GM12878 (cell line): ENCODE measurements at regions not wholly inside any gene's neighbourhood (a gene's known extent, or its start where the extent isn't known, plus 50 kb on each side); places are given as distances from the start of the nearest gene placed in this dataset.

Experiments
- ATAC-seq: fragments of 200-7000 bp; cut with Tn5 transposase; 3 replicates; pipeline ENCODE4 v1.9.1; 2020; ENCODE audit warnings: mild to moderate bottlenecking, moderate library complexity
- BruUV-seq: library from RNA; stranded (reverse); fragments of 400-500 nt; replicated peaks from 2 replicates; lab custom pipeline; 2021; lab: Mats Ljungman, UMichigan
- CTCF ChIA-PET: fragments of 300-600 bp; sonication (Branson Sonifier 250); formaldehyde crosslinking; extraction: SDS; loops from one replicate; lab custom pipeline; 2021; ENCODE audit warnings: inconsistent platforms; lab: Yijun Ruan, JAX
- POLR2A ChIA-PET: fragments of 350-600 bp; formaldehyde crosslinking; extraction: SDS; loops from one replicate; lab custom pipeline; 2021; ENCODE audit warnings: inconsistent platforms; lab: Charles Lee
- RAD21 ChIA-PET: fragments of 300-600 bp; sonication (Branson Sonifier 250); formaldehyde crosslinking; loops from one replicate; lab custom pipeline; 2023; ENCODE audit warnings: antibody characterized with exemption; ENCODE audit not compliant: unreplicated experiment; lab: Charles Lee
- SMC1A ChIA-PET: fragments of 300-600 bp; sonication (Branson Sonifier 250); formaldehyde crosslinking; loops from one replicate; lab custom pipeline; 2023; ENCODE audit not compliant: unreplicated experiment, uncharacterized antibody; lab: Charles Lee
- DNase-seq: peaks from one replicate; pipeline ENCODE4 v3.0.0-alpha.2; 2011; ENCODE audit warnings: low read depth, low spot score
- FAIRE-seq: peaks from 3 replicates; lab custom pipeline; 2011; peaks lifted over from hg19 to GRCh38; lab: Jason Lieb, UNC
- H2AFZ ChIP-seq: 2 replicates; pipeline ENCODE4 v1.6.0; 2011; ENCODE audit warnings: low read depth, low read length, control low read depth; ENCODE audit not compliant: control insufficient read depth
- H3K27ac ChIP-seq: 2 replicates; pipeline ENCODE4 v1.5.1; 2011; ENCODE audit warnings: control low read depth; ENCODE audit not compliant: control insufficient read depth, insufficient read depth
- H3K27me3 ChIP-seq, 2 experiments: replicated peaks in 1 of 2; 2 replicates each; pipeline versions ENCODE4 v1.6.0 to v1.6.1; 2011; ENCODE audit warnings: low read length in 1 of 2; ENCODE audit not compliant: control insufficient read depth in 2 of 2, insufficient read depth in 2 of 2
- H3K36me3 ChIP-seq, 2 experiments: 2 replicates each; pipeline ENCODE4 v1.5.1; 2011; ENCODE audit warnings: low read length in 1 of 2; ENCODE audit not compliant: control insufficient read depth in 2 of 2, insufficient read depth in 2 of 2
- H3K4me1 ChIP-seq: 2 replicates; pipeline ENCODE4 v1.6.1; 2011; ENCODE audit warnings: mild to moderate bottlenecking, low read length, moderate library complexity, mixed read lengths; ENCODE audit not compliant: control insufficient read depth, insufficient read depth
- H3K4me2 ChIP-seq: 2 replicates; pipeline ENCODE4 v1.6.0; 2011; ENCODE audit warnings: control low read depth; ENCODE audit not compliant: control insufficient read depth, insufficient read depth
- H3K4me3 ChIP-seq: fragments of 200-600 bp; sonication (generic); 2 replicates; pipeline ENCODE4 v1.5.1; 2016
- H3K79me2 ChIP-seq: 2 replicates; pipeline ENCODE4 v1.6.0; 2011; ENCODE audit warnings: low read length; ENCODE audit not compliant: control insufficient read depth, insufficient read depth
- H3K9ac ChIP-seq: 2 replicates; pipeline ENCODE4 v1.8.0; 2011; ENCODE audit warnings: low read length, control low read depth, mixed read lengths; ENCODE audit not compliant: control insufficient read depth, insufficient read depth
- H3K9me3 ChIP-seq: replicated peaks from 3 replicates; pipeline ENCODE4 v1.5.1; 2011; ENCODE audit warnings: mild to moderate bottlenecking, low read length; ENCODE audit not compliant: control insufficient read depth, insufficient read depth
- H4K20me1 ChIP-seq: 2 replicates; pipeline ENCODE4 v1.6.0; 2011; ENCODE audit not compliant: control insufficient read depth, insufficient read depth
- CBX5 ChIP-seq: sonication (generic); IDR thresholded peaks from 2 replicates; pipeline ENCODE4 v1.6.1; 2016; ENCODE audit warnings: low read depth, moderate library complexity, mild to moderate bottlenecking, inconsistent platforms
- EGR1 ChIP-seq, 2 experiments: IDR thresholded peaks; 1 replicate in 1 of 2; 2 replicates in 1 of 2; pipeline ENCODE4 v1.6.1; 2011 to 2012; ENCODE audit warnings: low read depth in 2 of 2, low read length in 2 of 2, borderline replicate concordance in 1 of 2, mild to moderate bottlenecking in 1 of 2, moderate library complexity in 1 of 2
- HDAC6 ChIP-seq: fragments of 200-600 bp; sonication (generic); IDR thresholded peaks from one replicate; pipeline ENCODE4 v1.8.0; 2017; ENCODE audit warnings: antibody characterized with exemption; ENCODE audit not compliant: unreplicated experiment
- MLLT1 ChIP-seq: fragments of 450-650 bp; IDR thresholded peaks from 2 replicates; pipeline ENCODE4 v1.6.1; 2016; ENCODE audit warnings: mild to moderate bottlenecking
- RAD21 ChIP-seq: IDR thresholded peaks from 2 replicates; pipeline ENCODE4 v1.6.1; 2011; ENCODE audit warnings: mild to moderate bottlenecking, low read depth, low read length, moderate library complexity; ENCODE audit not compliant: insufficient read depth
- SP1 ChIP-seq: IDR thresholded peaks from one replicate; pipeline ENCODE4 v1.6.1; 2011; ENCODE audit warnings: low read depth, low read length
- SUZ12 ChIP-seq: fragments of 200-600 bp; sonication (generic); IDR thresholded peaks from one replicate; pipeline ENCODE4 v1.6.1; 2018; ENCODE audit warnings: antibody characterized with exemption, mild to moderate bottlenecking; ENCODE audit not compliant: unreplicated experiment
- WRNIP1 ChIP-seq: IDR thresholded peaks from 2 replicates; pipeline ENCODE4 v1.6.1; 2011; ENCODE audit warnings: low read depth, low read length, improper control_type of control experiment, borderline replicate concordance
- ZBTB33 ChIP-seq: fragments of 450-650 bp; IDR thresholded peaks from 2 replicates; pipeline ENCODE4 v1.6.1; 2017; ENCODE audit warnings: mild to moderate bottlenecking
- ZNF24 ChIP-seq: fragments of 450-650 bp; IDR thresholded peaks from 2 replicates; pipeline ENCODE4 v1.6.1; 2017; ENCODE audit warnings: antibody characterized with exemption, mild to moderate bottlenecking
- ZNF384 ChIP-seq: IDR thresholded peaks from 2 replicates; pipeline ENCODE4 v1.6.1; 2012; ENCODE audit warnings: low read depth, mild to moderate bottlenecking, low read length, improper control_type of control experiment, borderline replicate concordance
- ZZZ3 ChIP-seq: IDR thresholded peaks from 2 replicates; pipeline ENCODE4 v1.6.1; 2011; ENCODE audit warnings: low read depth; ENCODE audit not compliant: control insufficient read depth, insufficient read length
- WGBS: methylation state at CpG from one replicate; pipeline ENCODE4 v1.1.6; 2016; ENCODE audit warnings: low lambda C conversion rate; ENCODE audit not compliant: insufficient replicate concordance, insufficient coverage; ENCODE audit errors: missing lambda C conversion rate; 5-methylcytosine and 5-hydroxymethylcytosine counted together
- in situ Hi-C: fragments of 300-500 bp; cut with MboI; formaldehyde crosslinking; loops from 9 replicates; pipeline ENCODE4 v1.14.3; 2018; ENCODE audit warnings: mixed read lengths
- intact Hi-C: fragments of 100-400 bp; cut with micrococcal nuclease; formaldehyde crosslinking; loops from one replicate; pipeline ENCODE4 v1.14.2; 2022; ENCODE audit not compliant: unreplicated experiment
- TF ChIP-seq, protein P1 (sequence below): fragments of 150-350 bp; IDR thresholded peaks from 2 replicates; pipeline ENCODE4 v1.6.1; 2014; ENCODE audit warnings: mild to moderate bottlenecking, low read depth, low read length
- TF ChIP-seq, protein P2 (sequence below): fragments of 450-650 bp; IDR thresholded peaks from 2 replicates; pipeline ENCODE4 v1.6.1; 2016; ENCODE audit warnings: mild to moderate bottlenecking, moderate library complexity, borderline replicate concordance

GRCh38 chr2:8566774-8567468 is 114.9 kb upstream of the ID2 start:
- H3K79me2 ChIP-seq = no peaks in the 10 kb centered on the region
- TF ChIP-seq ZZZ3 (no peak), SP1 (no peak), ZNF384 (no peak), ZBTB33 (no peak), MLLT1 (no peak), SUZ12 (no peak), CBX5 (no peak), WRNIP1 (no peak), HDAC6 (no peak), EGR1 (IDR thresholded peaks at IDR 0.05; ENCODE audit: borderline replicate concordance in 1 of 2, low read depth in 2 of 2, low read length in 2 of 2) (no peak), ZNF24 (no peak), RAD21 (no peak)
- TF ChIP-seq, protein P1, sequence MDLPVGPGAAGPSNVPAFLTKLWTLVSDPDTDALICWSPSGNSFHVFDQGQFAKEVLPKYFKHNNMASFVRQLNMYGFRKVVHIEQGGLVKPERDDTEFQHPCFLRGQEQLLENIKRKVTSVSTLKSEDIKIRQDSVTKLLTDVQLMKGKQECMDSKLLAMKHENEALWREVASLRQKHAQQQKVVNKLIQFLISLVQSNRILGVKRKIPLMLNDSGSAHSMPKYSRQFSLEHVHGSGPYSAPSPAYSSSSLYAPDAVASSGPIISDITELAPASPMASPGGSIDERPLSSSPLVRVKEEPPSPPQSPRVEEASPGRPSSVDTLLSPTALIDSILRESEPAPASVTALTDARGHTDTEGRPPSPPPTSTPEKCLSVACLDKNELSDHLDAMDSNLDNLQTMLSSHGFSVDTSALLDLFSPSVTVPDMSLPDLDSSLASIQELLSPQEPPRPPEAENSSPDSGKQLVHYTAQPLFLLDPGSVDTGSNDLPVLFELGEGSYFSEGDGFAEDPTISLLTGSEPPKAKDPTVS = no peak
- TF ChIP-seq, protein P2, sequence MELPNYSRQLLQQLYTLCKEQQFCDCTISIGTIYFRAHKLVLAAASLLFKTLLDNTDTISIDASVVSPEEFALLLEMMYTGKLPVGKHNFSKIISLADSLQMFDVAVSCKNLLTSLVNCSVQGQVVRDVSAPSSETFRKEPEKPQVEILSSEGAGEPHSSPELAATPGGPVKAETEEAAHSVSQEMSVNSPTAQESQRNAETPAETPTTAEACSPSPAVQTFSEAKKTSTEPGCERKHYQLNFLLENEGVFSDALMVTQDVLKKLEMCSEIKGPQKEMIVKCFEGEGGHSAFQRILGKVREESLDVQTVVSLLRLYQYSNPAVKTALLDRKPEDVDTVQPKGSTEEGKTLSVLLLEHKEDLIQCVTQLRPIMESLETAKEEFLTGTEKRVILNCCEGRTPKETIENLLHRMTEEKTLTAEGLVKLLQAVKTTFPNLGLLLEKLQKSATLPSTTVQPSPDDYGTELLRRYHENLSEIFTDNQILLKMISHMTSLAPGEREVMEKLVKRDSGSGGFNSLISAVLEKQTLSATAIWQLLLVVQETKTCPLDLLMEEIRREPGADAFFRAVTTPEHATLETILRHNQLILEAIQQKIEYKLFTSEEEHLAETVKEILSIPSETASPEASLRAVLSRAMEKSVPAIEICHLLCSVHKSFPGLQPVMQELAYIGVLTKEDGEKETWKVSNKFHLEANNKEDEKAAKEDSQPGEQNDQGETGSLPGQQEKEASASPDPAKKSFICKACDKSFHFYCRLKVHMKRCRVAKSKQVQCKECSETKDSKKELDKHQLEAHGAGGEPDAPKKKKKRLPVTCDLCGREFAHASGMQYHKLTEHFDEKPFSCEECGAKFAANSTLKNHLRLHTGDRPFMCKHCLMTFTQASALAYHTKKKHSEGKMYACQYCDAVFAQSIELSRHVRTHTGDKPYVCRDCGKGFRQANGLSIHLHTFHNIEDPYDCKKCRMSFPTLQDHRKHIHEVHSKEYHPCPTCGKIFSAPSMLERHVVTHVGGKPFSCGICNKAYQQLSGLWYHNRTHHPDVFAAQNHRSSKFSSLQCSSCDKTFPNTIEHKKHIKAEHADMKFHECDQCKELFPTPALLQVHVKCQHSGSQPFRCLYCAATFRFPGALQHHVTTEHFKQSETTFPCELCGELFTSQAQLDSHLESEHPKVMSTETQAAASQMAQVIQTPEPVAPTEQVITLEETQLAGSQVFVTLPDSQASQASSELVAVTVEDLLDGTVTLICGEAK = no peak
- ChIA-PET POLR2A (no interaction called here), RAD21 (no interaction called here), CTCF (interaction anchor here (1.7 kb wide), 1 partner anchor 13 kb away, joined by 6 read pairs; no protein-coding TSS in a partner anchor), SMC1A (no interaction called here)
- no TSS peak for BruUV-seq
- H4K20me1 ChIP-seq = no peaks in the 10 kb centered on the region
- no peak overlapping the region for H2AFZ ChIP-seq
- ATAC-seq (no peak), FAIRE-seq (no peak), DNase-seq (no peak)
- in situ Hi-C loops (no loop called here), intact Hi-C loops (no loop called here)
- H3K4me1 ChIP-seq = 0 out of 2 replicates have a peak, but pooled peaks cover 6% of the 10 kb centered on the region
- no peak overlapping the region for H3K9ac ChIP-seq
- no peak overlapping the region for H3K4me2 ChIP-seq
- no peaks in the 10 kb centered on the region for H3K36me3 ChIP-seq
- H3K9me3 ChIP-seq = peaks cover 6% of the 10 kb centered on the region; the same call in 2 of the 3 replicates
- 54% methylated on average over 15 of the region's 15 CpGs for WGBS
- H3K4me3 ChIP-seq = no peak overlapping the region
- no peak overlapping the region for H3K27ac ChIP-seq
- no peaks in the 10 kb centered on the region for H3K27me3 ChIP-seq
